DMS153 treated with DMSO at 0.1 percent for 48 hours (cell line): ENCODE measurements at regions not wholly inside any gene's neighbourhood (a gene's known extent, or its start where the extent isn't known, plus 50 kb on each side); places are given as distances from the start of the nearest gene placed in this dataset.
"Not testable (repeated sequence)": the region's sequence is repeated elsewhere in the genome, so short reads cannot be mapped to it uniquely, and the experiment has no call there.

Experiments used
- DNase-seq: peaks from one replicate; lab custom pipeline; 2025; ENCODE audit not compliant: unreplicated experiment; lab: John Stamatoyannopoulos, UW

GRCh38 chr3:75312469-75312868 lies 351.7 kb upstream of the FRG2C start:
- not testable (repeated sequence) for DNase-seq

DNA sequence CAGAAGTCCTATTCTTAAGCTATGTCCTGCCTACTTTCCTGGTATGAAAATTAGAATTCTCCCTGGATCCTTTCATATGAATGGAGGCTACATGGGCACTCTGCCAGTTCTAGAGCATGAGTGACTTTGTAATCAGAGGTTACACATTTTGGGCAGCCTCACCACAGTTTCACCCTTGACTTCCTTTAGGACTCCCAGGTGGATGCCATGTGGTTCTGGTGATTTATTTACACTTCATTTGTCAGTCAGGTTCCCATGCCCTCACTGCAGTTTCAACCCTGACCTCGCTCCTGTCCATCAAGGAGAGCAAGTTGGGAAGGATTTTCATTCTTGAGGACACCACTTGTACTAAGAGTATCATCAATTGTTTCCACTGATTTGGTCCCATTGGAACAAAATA lies 344.4 kb upstream of the FRG2C start:
- not testable (repeated sequence) for DNase-seq

- DNase-seq, result no peak
Observed at GRCh38 chr3:75320369-75320768, 343.8 kb upstream of the FRG2C start.

DNA sequence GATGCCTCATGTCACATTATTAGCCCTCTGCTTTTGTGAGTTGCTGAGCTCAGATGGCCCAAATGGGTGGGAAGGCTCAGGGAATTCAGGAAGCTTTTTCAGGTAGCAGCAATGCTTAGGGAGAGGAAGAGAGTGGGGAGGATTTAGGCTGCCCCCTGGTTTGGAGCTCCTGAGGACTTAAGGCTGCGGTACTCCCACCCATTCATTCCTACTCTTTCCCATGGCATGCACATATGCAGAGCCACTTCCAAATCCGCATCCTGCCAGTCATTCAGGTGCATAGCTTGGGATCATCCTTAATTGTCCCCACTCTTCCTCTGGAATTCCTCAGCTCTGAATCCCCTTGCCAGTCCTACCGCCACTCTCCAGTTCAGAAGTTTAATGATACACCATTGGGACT lies 343.1 kb upstream of the FRG2C start:
- DNase-seq, result no peak

- DNase-seq, result not testable (repeated sequence)
Observed at GRCh38 chr3:75323936-75324335, 340.2 kb upstream of the FRG2C start.

DNA sequence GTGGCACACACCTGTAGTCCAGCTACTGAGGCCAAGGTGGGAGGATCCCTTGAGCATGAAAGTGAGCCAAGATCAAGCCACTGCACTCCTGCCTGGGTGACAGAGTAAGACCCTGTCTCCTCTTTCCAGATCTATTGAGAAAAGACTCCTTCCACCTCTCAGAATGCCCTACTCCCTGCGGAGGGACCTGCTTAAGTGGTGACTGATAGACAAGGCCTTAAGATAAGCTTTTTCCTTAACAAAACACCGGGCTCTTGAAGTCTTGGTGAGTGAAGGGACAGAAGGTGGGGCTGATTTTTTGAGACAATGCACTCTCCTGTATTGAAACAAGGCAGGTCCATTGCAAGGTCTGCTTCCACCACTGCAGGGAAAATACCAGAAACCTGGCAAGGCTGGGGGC lies 338.4 kb upstream of the FRG2C start:
- no peak for DNase-seq

GRCh38 chr3:75327453-75327852 lies 336.7 kb upstream of the FRG2C start:
- no peak for DNase-seq

DNA sequence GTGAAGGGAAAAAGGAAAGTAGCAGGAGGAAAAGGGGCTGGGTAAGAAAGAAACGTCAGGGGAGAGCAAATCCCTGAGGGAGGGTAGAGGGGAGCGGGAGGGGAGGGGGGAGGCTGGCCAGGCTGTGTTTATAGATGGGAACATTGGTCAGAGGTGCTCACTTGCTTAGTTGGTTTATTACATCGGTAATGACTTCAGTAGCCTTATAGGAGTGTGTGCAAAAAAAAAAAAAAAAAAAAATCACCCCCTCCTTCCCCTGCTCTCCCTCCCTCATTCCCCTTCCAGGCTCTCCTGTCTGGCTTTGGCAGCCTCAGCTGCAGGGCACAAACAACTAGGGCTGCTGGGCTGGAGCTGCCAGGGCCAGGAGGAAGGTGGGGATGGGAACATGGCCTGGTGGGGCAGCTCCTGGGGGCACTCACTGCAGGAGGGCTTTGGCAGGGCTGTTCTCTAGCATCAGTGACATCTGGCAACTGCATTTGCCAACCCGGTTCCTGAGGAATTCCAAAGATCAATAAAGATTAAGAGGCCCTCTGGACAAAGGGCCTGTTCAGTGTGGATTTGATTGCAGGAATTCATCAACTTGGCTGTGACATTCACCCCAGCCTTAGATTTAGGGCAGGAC lies 334.5 kb upstream of the FRG2C start:
- DNase-seq, result no peak

- DNase-seq, result not testable (repeated sequence)
Observed at GRCh38 chr3:75330446-75330845, 333.7 kb upstream of the FRG2C start.

DNA sequence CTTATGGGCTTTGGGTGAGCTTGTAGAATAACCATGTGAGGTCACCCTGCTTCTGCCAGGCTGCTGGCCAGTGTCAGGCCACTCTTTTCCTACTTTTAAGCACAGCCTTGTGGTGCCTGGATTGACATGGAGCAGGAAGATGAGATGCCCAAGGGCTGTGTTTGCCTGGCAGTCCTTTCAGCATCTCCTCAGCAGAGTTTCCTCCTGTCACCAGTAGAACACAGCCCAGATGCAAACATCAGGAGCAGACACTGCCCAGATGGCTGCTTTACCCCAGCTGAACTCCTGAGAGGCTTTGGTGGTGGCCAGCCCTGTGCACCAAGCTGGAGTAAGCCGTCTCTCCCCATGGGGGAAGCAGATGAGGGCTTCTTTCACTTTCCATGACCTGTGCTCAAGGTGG lies 332.0 kb upstream of the FRG2C start:
- DNase-seq, result not testable (repeated sequence)

DNA sequence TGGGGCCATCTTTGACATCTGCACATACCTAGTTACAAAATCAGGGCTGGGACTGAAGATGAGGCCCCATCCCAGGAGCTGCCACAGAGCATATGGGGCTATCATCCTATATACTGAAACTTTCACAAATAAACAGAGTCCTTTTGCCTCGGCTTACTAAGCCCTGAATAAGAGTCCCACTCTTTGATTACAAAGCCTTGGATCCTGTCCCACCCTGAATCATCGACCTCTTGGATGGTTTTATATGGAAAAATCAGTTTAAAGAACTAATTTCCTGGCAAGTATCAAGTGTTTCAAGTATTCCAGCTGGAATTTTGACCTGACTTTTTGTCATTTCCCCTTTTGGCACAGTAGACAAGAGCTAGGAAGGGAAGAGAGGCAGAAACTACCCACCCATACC lies 331.3 kb upstream of the FRG2C start:
- DNase-seq, result no peak

DNA sequence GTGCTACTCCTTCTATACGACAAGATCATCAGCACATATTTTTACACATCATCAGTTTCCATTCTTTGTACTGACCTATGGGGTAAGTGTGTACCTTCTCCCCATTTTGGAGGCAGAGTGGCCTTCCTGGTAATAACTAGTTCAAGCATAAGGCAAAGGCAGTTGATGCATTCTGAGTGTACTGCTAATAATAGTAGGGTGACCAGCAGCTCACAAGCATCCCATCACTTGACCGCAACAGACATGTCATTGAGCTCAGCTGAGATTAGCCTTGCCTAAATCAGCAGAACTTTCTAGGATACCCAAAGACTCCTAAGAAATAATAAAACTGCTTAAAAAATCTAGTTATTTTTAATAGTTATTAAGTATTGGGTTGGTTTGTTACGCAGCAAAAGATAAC lies 329.8 kb upstream of the FRG2C start:
- no peak for DNase-seq

GRCh38 chr3:75337226-75337900 lies 326.8 kb upstream of the FRG2C start:
- no peak for DNase-seq

DNA sequence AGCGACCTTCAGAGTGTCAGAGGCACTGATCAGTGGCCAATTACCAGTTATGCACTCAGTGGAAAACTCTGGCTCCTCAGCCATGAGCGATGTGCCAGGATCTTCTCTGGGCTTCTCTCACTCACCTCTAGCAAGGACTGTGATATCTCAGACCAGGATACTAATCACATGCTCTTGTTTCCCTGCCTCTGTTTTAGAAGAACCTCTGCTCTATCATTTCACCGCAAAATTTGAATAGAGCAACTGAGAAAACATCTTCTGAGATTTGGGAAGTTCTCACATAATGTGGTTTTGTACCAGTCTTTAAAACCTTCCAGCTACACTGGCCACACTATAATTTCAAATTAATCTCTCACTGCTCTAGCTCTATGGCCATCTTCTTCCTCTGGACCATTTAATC lies 325.8 kb upstream of the FRG2C start:
- DNase-seq, result no peak

GRCh38 chr3:75341324-75342067 lies 322.6 kb upstream of the FRG2C start:
- no peak for DNase-seq

GRCh38 chr3:75342425-75342824 lies 321.7 kb upstream of the FRG2C start:
- no peak for DNase-seq

GRCh38 chr3:75350536-75350935 lies 313.6 kb upstream of the FRG2C start:
- not testable (repeated sequence) for DNase-seq

DNA sequence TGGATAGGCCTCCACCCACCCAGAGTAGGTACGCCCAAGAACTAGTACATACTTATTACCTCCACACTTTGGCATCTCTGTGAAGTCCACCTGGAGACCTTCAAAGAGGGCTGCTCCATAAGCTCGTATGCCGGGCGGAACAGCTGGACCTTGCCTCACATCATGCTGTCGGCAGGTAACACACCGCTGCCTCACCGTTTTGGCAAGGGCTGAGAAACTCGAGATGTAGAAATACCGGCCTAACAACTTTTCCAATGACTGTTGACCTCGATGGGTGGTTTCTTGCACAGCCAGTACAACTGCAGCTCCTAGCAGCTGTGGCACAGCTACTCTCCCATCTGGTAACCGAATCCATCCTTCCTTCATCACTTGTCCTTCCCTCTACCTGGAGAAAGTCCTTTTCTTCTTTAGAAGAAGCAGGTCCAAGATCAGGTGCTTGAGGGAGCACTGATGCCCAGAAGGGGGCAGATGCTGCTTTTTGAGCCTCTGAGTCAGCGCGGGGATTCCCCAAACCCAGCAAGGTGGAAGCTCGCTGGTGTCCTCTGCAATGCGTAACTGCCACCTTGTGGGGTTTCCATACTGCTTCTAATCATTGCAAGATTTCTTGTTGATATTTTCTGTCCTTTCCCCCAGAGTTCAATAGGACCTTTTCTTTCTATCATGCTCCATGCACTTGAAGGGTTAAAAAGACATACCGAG lies 301.9 kb upstream of the FRG2C start:
- DNase-seq, result peak; percentile 4

DNA sequence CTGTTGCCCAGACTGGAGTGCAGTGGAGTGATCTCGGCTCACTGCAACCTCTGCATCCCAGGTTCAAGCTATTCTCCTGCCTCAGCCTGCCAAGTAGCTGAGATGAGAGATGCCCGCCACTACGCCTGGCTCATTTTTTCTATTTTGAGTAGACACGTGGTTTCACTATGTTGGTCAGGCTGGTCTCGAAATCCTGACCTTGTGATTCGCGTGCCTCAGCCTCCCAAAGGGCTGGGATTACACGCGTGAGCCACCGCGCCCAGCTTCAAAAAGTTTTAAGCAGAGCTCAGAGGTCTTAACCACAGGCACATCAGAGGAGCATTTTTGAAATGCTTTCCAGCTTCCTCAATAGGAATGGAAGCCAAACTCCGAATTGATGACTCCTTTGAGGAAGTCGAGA lies 291.2 kb upstream of the FRG2C start:
- DNase-seq, result not testable (repeated sequence)

- not testable (repeated sequence) for DNase-seq
Observed at GRCh38 chr3:75379840-75380239, 284.3 kb upstream of the FRG2C start.

- DNase-seq, result no peak
Observed at GRCh38 chr3:75380276-75380771, 283.8 kb upstream of the FRG2C start.
